Thymus (tissue), 11 donors: ENCODE measurements at regions not wholly inside any gene's neighbourhood (a gene's known extent, or its start where the extent isn't known, plus 50 kb on each side); places are given as distances from the start of the nearest gene placed in this dataset.

Source experiments
- DNase-seq, 9 donors: peaks; one replicate each; pipeline ENCODE4 v3.0.0-alpha.2; 2013; ENCODE audit warnings: low spot score in 9 of 9, low read depth in 6 of 9, missing footprints in 1 of 9
- H3K27ac ChIP-seq, 2 donors: one replicate each; pipeline ENCODE4 v1.5.1; 2013; ENCODE audit warnings: control low read depth in 1 of 2, low read depth in 1 of 2, low read length in 1 of 2, mild to moderate bottlenecking in 1 of 2, moderate library complexity in 1 of 2
- H3K27me3 ChIP-seq, 2 donors: one replicate each; pipeline ENCODE4 v1.5.1; 2013; ENCODE audit warnings: low read length in 1 of 2; ENCODE audit not compliant: control insufficient read depth in 2 of 2, insufficient read depth in 1 of 2
- H3K36me3 ChIP-seq, 2 donors: one replicate each; pipeline ENCODE4 v1.5.1; 2013; ENCODE audit warnings: low read length in 1 of 2, mild to moderate bottlenecking in 1 of 2, moderate library complexity in 1 of 2; ENCODE audit not compliant: control insufficient read depth in 2 of 2, insufficient read depth in 2 of 2
- H3K4me1 ChIP-seq, 2 donors: one replicate each; pipeline ENCODE4 v1.5.1; 2013; ENCODE audit warnings: low read length in 2 of 2; ENCODE audit not compliant: control insufficient read depth in 2 of 2, insufficient read depth in 2 of 2
- H3K4me3 ChIP-seq, 2 donors: one replicate each; pipeline ENCODE4 v1.5.1; 2013; ENCODE audit warnings: low read length in 2 of 2, control low read depth in 1 of 2, mild to moderate bottlenecking in 1 of 2
- H3K9me3 ChIP-seq, 2 donors: one replicate each; pipeline ENCODE4 v1.5.1; 2013; ENCODE audit warnings: low read length in 1 of 2, mild to moderate bottlenecking in 1 of 2; ENCODE audit not compliant: control insufficient read depth in 2 of 2, insufficient read depth in 1 of 2
- WGBS: extraction: QIAGEN DNeasy Blood & Tissue Kit; methylation state at CpG from one replicate; pipeline ENCODE4 v1.1.7; 2013; 5-methylcytosine and 5-hydroxymethylcytosine counted together
- donor health status: healthy.

DNA sequence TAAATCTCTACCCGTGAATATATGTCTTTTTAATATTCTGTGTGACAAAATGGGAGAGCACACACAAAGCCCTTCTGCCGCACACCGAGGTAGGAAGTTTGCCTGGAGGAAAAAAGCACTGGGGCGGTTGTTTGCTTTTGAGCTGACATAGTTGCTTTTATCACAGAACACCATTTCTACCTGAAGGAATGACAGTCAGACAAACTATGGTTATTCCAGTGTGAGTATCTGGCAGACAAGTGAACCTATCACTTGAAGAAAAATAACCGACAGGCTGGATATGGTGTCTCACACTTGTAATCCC lies 67.6 kb upstream of the SERTAD2 start:
- Histone ChIP-seq H3K4me3 (no peak overlapping the region), H3K4me1 (peaks cover 3 to 14% of the 10 kb centered on the region in 2 donors), H3K27ac (no peak overlapping the region), H3K9me3 (no peaks in the 10 kb centered on the region), H3K27me3 (no peaks in the 10 kb centered on the region), H3K36me3 (no peaks in the 10 kb centered on the region)
- no peak for DNase-seq
- 87% methylated on average over 5 of the region's 5 CpGs for WGBS

DNA sequence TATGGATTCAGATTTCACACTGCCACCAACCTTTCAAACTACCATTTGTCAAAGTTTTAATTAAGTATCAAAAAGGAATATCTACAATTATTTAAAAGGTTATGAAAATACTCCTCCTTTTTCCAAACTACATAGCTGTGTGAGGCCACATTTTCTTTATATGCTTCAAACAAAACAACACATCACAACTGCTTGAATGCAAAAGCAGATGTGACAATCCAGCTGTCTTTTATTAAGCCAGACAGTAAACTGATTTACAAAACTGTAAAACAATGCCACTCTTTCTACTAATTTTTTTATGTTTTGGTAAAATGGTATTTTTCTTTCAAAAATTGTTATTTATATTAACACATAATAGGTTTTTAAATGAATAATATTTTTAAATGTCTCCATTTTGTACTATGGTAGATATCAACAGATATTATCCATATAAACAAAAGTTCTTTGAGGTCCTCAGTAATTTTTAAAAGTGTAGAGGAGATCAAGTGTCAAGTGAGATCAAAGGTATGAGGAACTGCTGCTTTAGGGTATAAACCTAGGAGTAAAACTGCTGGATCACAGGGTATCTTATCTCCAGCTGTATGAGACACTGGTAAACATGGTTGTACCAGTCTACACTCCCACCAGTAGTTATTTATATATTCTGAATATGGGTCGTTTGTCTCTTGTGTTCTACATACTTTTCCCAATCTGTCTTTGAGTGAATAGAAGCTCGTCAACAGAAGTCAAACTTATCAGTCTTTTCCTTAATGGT lies 68.8 kb upstream of the SERTAD2 start:
- no peak overlapping the region for H3K4me3 ChIP-seq
- H3K36me3 ChIP-seq, result no peaks in the 10 kb centered on the region
- 59% methylated on average over 2 of the region's 2 CpGs for WGBS
- peaks cover 10 to 23% of the 10 kb centered on the region in 2 donors for H3K4me1 ChIP-seq
- H3K9me3 ChIP-seq, result no peaks in the 10 kb centered on the region
- H3K27me3 ChIP-seq, result no peaks in the 10 kb centered on the region
- H3K27ac ChIP-seq, result no peak overlapping the region
- DNase-seq, result no peak

DNA sequence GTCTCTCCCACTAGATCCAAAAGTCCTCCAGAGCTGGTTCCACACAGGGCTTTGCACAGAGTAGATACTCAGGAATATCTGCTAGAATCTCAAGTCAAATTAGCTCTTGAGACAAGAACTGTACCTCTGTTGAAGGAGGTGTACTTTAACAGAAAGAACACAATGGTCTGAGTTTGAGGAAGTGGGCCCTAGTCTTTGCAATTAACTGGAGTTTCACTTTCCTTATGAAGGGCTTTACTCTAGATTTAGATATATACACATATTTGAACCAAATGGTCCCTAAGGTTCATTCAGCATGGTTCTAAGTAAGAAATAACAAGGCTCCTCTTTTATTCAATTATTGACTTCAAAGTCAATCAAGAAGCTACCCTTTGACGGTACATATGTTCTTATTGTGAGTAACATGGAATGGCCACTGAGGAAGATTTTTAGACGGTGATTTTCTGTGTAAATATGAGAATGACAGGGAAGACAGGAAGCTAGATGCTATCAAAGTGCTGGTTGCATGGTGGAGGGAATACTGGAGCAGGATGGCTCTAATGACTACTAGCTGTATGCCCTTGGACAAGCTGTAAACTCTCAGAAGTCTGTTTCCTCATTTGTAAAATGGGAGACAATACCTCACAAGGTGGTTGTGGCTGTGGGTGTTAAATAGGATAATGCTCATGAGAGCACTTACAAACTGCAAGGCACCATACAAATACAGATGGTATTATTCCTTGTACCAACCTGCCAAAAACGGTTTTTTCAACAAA lies 73.5 kb upstream of the SERTAD2 start:
- Histone ChIP-seq H3K4me1 (peaks cover 19 to 34% of the 10 kb centered on the region in 2 donors), H3K9me3 (peaks cover 0 to 1% of the 10 kb centered on the region in 2 donors), H3K27ac (peak overlapping the region; percentile 46 to 78), H3K4me3 (no peak overlapping the region), H3K27me3 (no peaks in the 10 kb centered on the region), H3K36me3 (no peaks in the 10 kb centered on the region)
- 74% methylated on average over 3 of the region's 3 CpGs for WGBS
- peak in 2 of 9 donors; percentile 39 to 64 for DNase-seq

DNA sequence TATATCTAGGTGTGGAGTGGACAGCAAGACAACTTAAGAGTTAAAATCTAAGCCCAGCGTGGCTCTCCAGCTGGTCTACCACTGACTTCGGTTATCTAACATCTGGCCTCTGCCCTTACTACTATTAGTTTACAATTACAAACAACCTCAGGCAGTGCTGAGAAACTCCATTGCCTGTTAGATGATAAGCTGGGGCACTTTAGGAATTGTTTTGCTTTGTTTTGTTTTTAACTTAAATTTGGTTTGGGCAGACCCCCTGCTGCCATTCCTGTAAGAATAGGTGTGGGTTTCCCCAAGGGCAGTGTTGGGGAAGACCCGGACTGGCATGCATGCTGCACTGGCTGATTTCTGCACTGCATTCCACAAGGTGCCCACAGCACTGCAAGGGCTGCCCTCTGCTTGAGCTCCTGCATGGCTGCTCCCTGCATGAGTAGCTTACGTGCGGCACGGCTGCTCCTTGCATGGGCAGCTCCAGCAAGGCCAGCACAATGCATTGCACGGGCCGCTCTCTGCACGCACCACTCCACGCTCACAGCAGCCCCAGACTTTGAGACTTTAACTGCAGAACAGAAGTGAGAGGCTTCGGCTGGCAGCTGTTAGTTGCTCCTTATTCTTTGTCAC lies 74.2 kb upstream of the SERTAD2 start:
- Histone ChIP-seq H3K27ac (peak overlapping the region in 1 of 2 donors; percentile 52), H3K4me3 (no peak overlapping the region), H3K27me3 (no peaks in the 10 kb centered on the region), H3K4me1 (peaks cover 19 to 34% of the 10 kb centered on the region in 2 donors), H3K9me3 (peaks cover 0 to 1% of the 10 kb centered on the region in 2 donors), H3K36me3 (peaks cover 0 to 3% of the 10 kb centered on the region in 2 donors)
- no peak for DNase-seq
- WGBS, result 89% methylated on average over 11 of the region's 11 CpGs

DNA sequence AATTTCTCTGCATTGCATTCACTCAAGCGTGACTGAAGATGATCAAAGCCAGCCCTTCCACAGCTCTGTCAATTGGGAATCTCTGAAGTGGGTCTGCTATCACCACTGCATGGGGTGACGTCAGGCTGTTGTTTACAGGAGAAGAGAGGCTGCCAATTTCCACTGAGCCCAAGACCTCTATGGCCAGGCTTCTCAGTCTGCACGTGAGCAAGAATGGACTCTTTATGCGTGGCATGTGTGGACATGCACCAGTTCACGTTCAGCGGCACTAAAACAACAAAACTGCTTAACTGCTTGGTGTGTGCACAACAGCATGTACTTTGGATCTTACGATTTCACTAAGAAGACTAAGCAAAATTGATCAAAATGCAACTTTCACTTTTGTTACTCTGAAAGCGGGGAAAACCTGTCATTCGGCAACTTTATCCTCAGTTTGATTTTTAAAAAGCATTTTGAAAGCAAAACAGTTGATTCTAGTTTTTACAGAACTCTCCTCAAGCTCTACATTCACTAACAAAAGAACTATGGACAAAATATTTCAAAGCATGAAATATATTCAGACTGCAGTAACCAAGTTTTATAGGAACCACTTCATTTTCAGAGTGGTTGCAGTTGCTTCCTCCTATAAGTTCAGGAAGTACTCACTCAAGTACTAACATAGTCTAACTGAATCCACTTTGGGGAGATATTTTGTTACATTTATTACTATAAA lies 77.0 kb upstream of the SERTAD2 start:
- peak overlapping the region; percentile 64 to 94 for H3K27ac ChIP-seq
- peaks cover 0 to 3% of the 10 kb centered on the region in 2 donors for H3K36me3 ChIP-seq
- H3K4me3 ChIP-seq, result peak overlapping the region; percentile 45 to 48
- H3K4me1 ChIP-seq, result peaks cover 19 to 32% of the 10 kb centered on the region in 2 donors
- peaks cover 0 to 1% of the 10 kb centered on the region in 2 donors for H3K9me3 ChIP-seq
- 22% methylated on average over 9 of the region's 9 CpGs for WGBS
- peak in 4 of 9 donors; percentile 38 to 72 (median 52) for DNase-seq
- no peaks in the 10 kb centered on the region for H3K27me3 ChIP-seq

DNA sequence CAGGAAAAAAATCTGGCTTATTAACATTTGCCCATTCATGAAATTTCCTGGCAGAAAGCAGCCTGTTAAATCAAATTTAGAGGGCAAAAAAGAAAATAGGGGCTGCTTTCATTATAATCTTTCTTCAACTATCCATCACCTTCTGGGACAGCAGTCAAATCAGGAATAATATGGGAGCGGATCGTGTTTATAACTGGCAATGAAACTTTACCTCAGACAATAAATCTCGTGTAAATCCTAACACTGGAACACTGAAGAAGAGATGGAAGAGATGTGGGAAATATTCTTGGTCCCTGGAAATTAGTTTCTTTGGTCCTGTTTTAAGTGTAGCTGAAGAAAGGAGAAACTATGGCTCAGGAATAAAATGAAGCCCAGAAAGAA lies 77.5 kb upstream of the SERTAD2 start:
- peaks cover 19 to 32% of the 10 kb centered on the region in 2 donors for H3K4me1 ChIP-seq

DNA sequence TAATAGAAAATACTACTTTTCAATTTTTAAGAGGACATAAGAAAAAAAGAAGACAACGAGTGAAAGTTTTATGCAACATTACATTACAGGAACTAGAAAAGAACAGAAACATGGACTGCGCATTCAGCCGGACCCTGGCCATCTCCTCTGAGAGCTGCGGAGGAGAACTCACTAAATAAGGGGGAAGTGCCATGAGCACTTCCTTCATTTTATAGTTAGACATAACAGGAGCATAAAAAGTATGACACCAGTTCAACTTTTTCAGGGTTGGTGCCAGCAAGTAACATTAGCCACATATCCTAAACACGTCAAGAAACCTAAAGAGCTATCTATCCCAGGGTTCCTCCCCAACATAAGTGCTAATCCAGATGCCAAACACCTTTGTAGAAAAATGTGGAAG lies 78.0 kb upstream of the SERTAD2 start:
- no peaks in the 10 kb centered on the region for H3K27me3 ChIP-seq
- peaks cover 19 to 28% of the 10 kb centered on the region in 2 donors for H3K4me1 ChIP-seq
- H3K4me3 ChIP-seq, result no peak overlapping the region
- DNase-seq, result no peak
- peak overlapping the region in 1 of 2 donors; percentile 94 for H3K27ac ChIP-seq
- H3K9me3 ChIP-seq, result peaks cover 0 to 1% of the 10 kb centered on the region in 2 donors
- WGBS, result 78% methylated on average over 5 of the region's 5 CpGs
- H3K36me3 ChIP-seq, result peaks cover 0 to 3% of the 10 kb centered on the region in 2 donors

More for the DNA sequence above, 77.5 kb upstream of the SERTAD2 start:
- no peaks in the 10 kb centered on the region for H3K27me3 ChIP-seq
- DNase-seq, result no peak
- H3K9me3 ChIP-seq, result peaks cover 0 to 1% of the 10 kb centered on the region in 2 donors
- H3K4me3 ChIP-seq, result peak overlapping the region in 1 of 2 donors; percentile 48
- peak overlapping the region; percentile 47 to 94 for H3K27ac ChIP-seq
- whole genome bisulfite sequencing, result 67% methylated on average over 3 of the region's 3 CpGs
- H3K36me3 ChIP-seq, result peaks cover 0 to 3% of the 10 kb centered on the region in 2 donors

DNA sequence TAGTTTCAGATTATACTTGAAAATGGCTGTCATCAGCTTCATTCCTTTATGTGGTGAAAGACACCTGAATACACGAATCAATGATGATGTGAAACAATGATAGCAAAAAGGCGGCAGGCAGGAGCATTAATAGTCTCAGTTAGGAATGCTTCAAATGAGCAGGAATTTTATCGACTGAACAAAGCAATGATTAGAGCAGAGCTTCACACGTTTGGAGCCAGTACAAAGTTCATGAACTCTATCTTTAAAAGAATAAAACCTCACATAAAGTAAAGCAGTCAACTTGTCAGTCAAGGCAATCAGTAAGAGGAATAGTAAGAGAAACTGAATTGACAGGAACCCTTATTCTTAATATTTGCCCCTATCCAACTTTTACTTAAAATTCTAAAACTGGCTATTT lies 78.4 kb upstream of the SERTAD2 start:
- 90% methylated on average over 4 of the region's 4 CpGs for WGBS
- peak overlapping the region in 1 of 2 donors; percentile 94 for H3K27ac ChIP-seq
- peaks cover 0 to 1% of the 10 kb centered on the region in 2 donors for H3K9me3 ChIP-seq
- peaks cover 16 to 26% of the 10 kb centered on the region in 2 donors for H3K4me1 ChIP-seq
- H3K36me3 ChIP-seq, result peaks cover 0 to 3% of the 10 kb centered on the region in 2 donors
- H3K4me3 ChIP-seq, result no peak overlapping the region
- no peaks in the 10 kb centered on the region for H3K27me3 ChIP-seq
- DNase-seq, result no peak
